ENCODE measurements at regions not wholly inside any gene's neighbourhood (a gene's known extent, or its start where the extent isn't known, plus 50 kb on each side); places are given as distances from the start of the nearest gene placed in this dataset.

DNA sequence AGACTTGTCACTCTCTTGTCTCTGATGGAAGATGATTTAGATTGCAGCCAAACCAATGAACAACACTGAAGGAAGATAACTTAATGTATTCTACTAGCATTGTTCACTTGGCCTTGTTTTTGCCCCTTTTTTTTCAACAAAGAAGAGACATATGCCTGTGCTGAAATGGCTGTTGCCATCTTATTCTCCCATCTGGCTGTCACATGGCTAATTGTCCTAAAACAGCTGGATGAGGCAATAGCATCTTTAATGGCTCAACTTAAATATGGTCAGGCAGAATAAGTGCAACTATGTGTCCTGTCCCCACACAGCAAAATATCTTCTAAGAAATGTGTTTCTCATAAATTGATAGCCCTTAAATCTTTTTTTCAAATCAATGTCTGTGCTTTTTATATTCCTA, 576.9 kb downstream of the TUSC7 start:
- Histone ChIP-seq H3K9me3 (ENCODE audit: control insufficient read depth in 2 of 3, insufficient read depth in 1 of 3, low read length in 3 of 3) (no peaks in the 10 kb centered on the region), H3K9ac (ENCODE audit: low read length in 3 of 3) (no peak overlapping the region), H3K27ac (ENCODE audit: low read depth in 2 of 2, low read length in 2 of 2) (no peak overlapping the region), H3K36me3 (ENCODE audit: control insufficient read depth in 2 of 3, insufficient read depth in 3 of 3, low read length in 3 of 3) (no peaks in the 10 kb centered on the region), H3K27me3 (ENCODE audit: control insufficient read depth, insufficient read depth, low read length) (no peaks in the 10 kb centered on the region), H3K4me1 (ENCODE audit: control insufficient read depth in 2 of 3, insufficient read depth in 2 of 3, low read depth in 1 of 3, low read length in 3 of 3) (no peaks in the 10 kb centered on the region), H3K4me3 (ENCODE audit: low read length in 3 of 3) (no peak overlapping the region)
- DNase-seq (no peak), FAIRE-seq (no peak)
- TF ChIP-seq, protein P1, sequence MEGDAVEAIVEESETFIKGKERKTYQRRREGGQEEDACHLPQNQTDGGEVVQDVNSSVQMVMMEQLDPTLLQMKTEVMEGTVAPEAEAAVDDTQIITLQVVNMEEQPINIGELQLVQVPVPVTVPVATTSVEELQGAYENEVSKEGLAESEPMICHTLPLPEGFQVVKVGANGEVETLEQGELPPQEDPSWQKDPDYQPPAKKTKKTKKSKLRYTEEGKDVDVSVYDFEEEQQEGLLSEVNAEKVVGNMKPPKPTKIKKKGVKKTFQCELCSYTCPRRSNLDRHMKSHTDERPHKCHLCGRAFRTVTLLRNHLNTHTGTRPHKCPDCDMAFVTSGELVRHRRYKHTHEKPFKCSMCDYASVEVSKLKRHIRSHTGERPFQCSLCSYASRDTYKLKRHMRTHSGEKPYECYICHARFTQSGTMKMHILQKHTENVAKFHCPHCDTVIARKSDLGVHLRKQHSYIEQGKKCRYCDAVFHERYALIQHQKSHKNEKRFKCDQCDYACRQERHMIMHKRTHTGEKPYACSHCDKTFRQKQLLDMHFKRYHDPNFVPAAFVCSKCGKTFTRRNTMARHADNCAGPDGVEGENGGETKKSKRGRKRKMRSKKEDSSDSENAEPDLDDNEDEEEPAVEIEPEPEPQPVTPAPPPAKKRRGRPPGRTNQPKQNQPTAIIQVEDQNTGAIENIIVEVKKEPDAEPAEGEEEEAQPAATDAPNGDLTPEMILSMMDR (IDR thresholded peaks at IDR 0.05; ENCODE audit: borderline replicate concordance, extremely low read depth, insufficient read depth) = no peak
- intact Hi-C loops (cut with DNase I) = no loop called here

- Histone ChIP-seq H3K9ac (ENCODE audit: low read length in 3 of 3) (no peak overlapping the region), H3K9me3 (ENCODE audit: control insufficient read depth in 2 of 3, insufficient read depth in 1 of 3, low read length in 3 of 3) (no peaks in the 10 kb centered on the region), H3K27me3 (ENCODE audit: control insufficient read depth, insufficient read depth, low read length) (no peaks in the 10 kb centered on the region), H3K4me3 (ENCODE audit: low read length in 3 of 3) (no peak overlapping the region), H3K4me1 (ENCODE audit: control insufficient read depth in 2 of 3, insufficient read depth in 2 of 3, low read depth in 1 of 3, low read length in 3 of 3) (no peaks in the 10 kb centered on the region), H3K36me3 (ENCODE audit: control insufficient read depth in 2 of 3, insufficient read depth in 3 of 3, low read length in 3 of 3) (no peaks in the 10 kb centered on the region), H3K27ac (ENCODE audit: low read depth in 2 of 2, low read length in 2 of 2) (no peak overlapping the region)
- DNase-seq (no peak), FAIRE-seq (no peak)
- intact Hi-C loops (cut with DNase I) = no loop called here
- TF ChIP-seq, protein P1 (IDR thresholded peaks at IDR 0.05; ENCODE audit: borderline replicate concordance, extremely low read depth, insufficient read depth) = no peak
These were observed 578.0 kb downstream of the TUSC7 start for GRCh38 chr3:117287602-117288001.

DNA sequence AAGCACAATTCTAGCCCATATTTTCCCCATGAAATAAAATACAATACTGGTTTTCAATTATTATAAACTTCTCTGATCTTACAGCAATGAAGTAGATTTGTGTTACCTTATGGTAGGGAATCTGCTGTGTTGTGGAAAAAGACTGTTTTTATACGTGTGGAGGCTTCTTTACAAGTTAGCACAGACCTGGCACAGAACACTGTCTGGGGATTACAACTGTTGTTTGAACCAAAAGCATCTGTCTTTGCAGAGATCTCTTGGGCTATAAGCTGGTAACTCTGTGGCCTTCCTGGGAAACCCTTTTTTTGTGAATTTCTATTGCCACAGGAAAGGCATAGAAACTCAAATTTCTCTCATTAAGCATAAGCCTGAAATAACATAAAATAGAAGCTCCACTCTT, 581.9 kb downstream of the TUSC7 start:
- no peak overlapping the region for H3K27ac ChIP-seq (ENCODE audit: low read depth in 2 of 2, low read length in 2 of 2)
- H3K27me3 ChIP-seq (ENCODE audit: control insufficient read depth, insufficient read depth, low read length) = no peaks in the 10 kb centered on the region
- TF ChIP-seq, protein P1 (IDR thresholded peaks at IDR 0.05; ENCODE audit: borderline replicate concordance, extremely low read depth, insufficient read depth) = no peak
- no peak overlapping the region for H3K4me3 ChIP-seq (ENCODE audit: low read length in 3 of 3)
- no peaks in the 10 kb centered on the region for H3K36me3 ChIP-seq (ENCODE audit: control insufficient read depth in 2 of 3, insufficient read depth in 3 of 3, low read length in 3 of 3)
- H3K4me1 ChIP-seq (ENCODE audit: control insufficient read depth in 2 of 3, insufficient read depth in 2 of 3, low read depth in 1 of 3, low read length in 3 of 3) = no peaks in the 10 kb centered on the region
- intact Hi-C loops (cut with DNase I) = no loop called here
- no peak for DNase-seq
- no peak for FAIRE-seq
- no peak overlapping the region for H3K9ac ChIP-seq (ENCODE audit: low read length in 3 of 3)
- no peaks in the 10 kb centered on the region for H3K9me3 ChIP-seq (ENCODE audit: control insufficient read depth in 2 of 3, insufficient read depth in 1 of 3, low read length in 3 of 3)

- intact Hi-C loops (cut with DNase I) = no loop called here
- Histone ChIP-seq H3K27me3 (ENCODE audit: control insufficient read depth, insufficient read depth, low read length) (no peaks in the 10 kb centered on the region), H3K4me3 (ENCODE audit: low read length in 3 of 3) (no peak overlapping the region), H3K36me3 (ENCODE audit: control insufficient read depth in 2 of 3, insufficient read depth in 3 of 3, low read length in 3 of 3) (no peaks in the 10 kb centered on the region), H3K9ac (ENCODE audit: low read length in 3 of 3) (no peak overlapping the region), H3K4me1 (ENCODE audit: control insufficient read depth in 2 of 3, insufficient read depth in 2 of 3, low read depth in 1 of 3, low read length in 3 of 3) (no peaks in the 10 kb centered on the region), H3K9me3 (ENCODE audit: control insufficient read depth in 2 of 3, insufficient read depth in 1 of 3, low read length in 3 of 3) (no peaks in the 10 kb centered on the region), H3K27ac (ENCODE audit: low read depth in 2 of 2, low read length in 2 of 2) (no peak overlapping the region)
- TF ChIP-seq, protein P1 (IDR thresholded peaks at IDR 0.05; ENCODE audit: borderline replicate concordance, extremely low read depth, insufficient read depth) = no peak
- DNase-seq (no peak), FAIRE-seq (no peak)
These were observed 587.5 kb downstream of the TUSC7 start for GRCh38 chr3:117297065-117297464.

Measured in kidney (tissue), 13 donors.